Epithelial cell of esophagus (primary cell): ENCODE measurements at regions not wholly inside any gene's neighbourhood (a gene's known extent, or its start where the extent isn't known, plus 50 kb on each side); places are given as distances from the start of the nearest gene placed in this dataset.

Experiments used
- DNase-seq: peaks from one replicate; pipeline ENCODE4 v3.0.0; 2010; ENCODE audit warnings: low read depth
- H3K4me3 ChIP-seq: 2 replicates; pipeline ENCODE4 v1.5.1; 2011; ENCODE audit warnings: mild to moderate bottlenecking, low read length, control low read depth
- TF ChIP-seq, protein P1 (sequence below): IDR thresholded peaks from 2 replicates; pipeline ENCODE4 v1.5.1; 2011; ENCODE audit warnings: low read depth, mild to moderate bottlenecking, low read length, control low read depth, inconsistent platforms; ENCODE audit not compliant: insufficient read depth; ENCODE audit errors: missing control alignments

- TF ChIP-seq, protein P1, sequence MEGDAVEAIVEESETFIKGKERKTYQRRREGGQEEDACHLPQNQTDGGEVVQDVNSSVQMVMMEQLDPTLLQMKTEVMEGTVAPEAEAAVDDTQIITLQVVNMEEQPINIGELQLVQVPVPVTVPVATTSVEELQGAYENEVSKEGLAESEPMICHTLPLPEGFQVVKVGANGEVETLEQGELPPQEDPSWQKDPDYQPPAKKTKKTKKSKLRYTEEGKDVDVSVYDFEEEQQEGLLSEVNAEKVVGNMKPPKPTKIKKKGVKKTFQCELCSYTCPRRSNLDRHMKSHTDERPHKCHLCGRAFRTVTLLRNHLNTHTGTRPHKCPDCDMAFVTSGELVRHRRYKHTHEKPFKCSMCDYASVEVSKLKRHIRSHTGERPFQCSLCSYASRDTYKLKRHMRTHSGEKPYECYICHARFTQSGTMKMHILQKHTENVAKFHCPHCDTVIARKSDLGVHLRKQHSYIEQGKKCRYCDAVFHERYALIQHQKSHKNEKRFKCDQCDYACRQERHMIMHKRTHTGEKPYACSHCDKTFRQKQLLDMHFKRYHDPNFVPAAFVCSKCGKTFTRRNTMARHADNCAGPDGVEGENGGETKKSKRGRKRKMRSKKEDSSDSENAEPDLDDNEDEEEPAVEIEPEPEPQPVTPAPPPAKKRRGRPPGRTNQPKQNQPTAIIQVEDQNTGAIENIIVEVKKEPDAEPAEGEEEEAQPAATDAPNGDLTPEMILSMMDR: no peak
- H3K4me3 ChIP-seq: no peak overlapping the region
Observed at GRCh38 chr3:106014518-106014917, 145.7 kb upstream of the CBLB start.

GRCh38 chr3:106014971-106015370 lies 146.2 kb upstream of the CBLB start:
- no peak for DNase-seq
- TF ChIP-seq, protein P1: no peak
- no peak overlapping the region for H3K4me3 ChIP-seq

More at GRCh38 chr3:106014518-106014917, 145.7 kb upstream of the CBLB start:
- DNase-seq: no peak

DNA sequence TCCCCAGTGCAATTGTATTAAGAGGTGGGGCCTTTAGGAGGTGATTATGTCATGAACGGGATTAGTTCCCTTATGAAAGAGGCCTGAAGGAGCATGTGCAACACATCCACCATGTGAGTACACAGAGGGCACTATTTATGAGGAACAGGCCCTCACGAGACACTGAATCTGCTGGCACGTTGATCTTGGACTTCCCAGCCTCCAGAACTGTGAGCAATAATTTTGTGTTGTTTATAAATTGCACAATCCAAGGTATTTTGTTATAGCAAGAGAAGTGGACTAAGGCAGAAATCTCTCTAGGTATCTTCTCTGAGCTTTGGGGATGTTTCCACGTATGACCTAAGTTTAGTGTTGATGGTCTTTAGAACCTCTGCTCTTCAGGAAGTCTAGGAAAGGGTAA lies 149.3 kb upstream of the CBLB start:
- DNase-seq: peak; percentile 29
- no peak overlapping the region for H3K4me3 ChIP-seq
- TF ChIP-seq, protein P1: no peak

DNA sequence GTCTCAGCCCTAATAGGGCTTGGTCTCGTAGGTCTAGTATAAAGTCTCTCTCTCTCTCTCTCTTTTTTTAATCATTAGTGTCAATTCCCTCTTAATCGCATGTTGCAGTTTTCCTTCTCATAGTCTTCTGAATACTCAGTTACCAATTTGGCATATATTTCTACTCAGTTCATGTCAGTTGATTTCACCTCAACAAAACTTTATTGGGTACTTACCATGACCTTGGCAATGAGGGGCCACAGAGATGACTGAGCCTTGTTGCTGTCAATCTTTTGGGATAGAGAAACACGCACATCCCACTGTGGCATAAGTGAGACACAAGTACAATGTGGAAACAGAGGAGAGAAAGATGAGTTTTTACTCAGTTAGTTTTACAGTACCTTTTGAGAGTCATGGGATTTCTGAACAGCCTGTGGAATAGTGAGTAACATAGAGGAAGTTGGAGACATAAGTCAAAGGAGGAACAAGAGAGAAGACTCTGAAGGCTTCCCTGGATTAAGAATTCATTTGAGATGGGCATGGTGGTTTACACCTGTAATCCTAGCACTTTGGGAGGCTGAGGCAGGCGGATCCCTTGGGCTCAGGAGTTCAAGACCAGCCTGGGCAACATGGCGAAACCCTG lies 150.2 kb upstream of the CBLB start:
- no peak for DNase-seq
- TF ChIP-seq, protein P1: no peak
- H3K4me3 ChIP-seq: no peak overlapping the region

- no peak overlapping the region for H3K4me3 ChIP-seq
- DNase-seq: peak; percentile 86
- TF ChIP-seq, protein P1: no peak
Observed at GRCh38 chr3:106022913-106023312, 154.1 kb upstream of the CBLB start.

- peak; percentile 79 for DNase-seq
- H3K4me3 ChIP-seq: no peak overlapping the region
- TF ChIP-seq, protein P1: no peak
Observed at GRCh38 chr3:106025151-106025722, 156.4 kb upstream of the CBLB start.
